22Rv1 (cell line): ENCODE measurements at regions not wholly inside any gene's neighbourhood (a gene's known extent, or its start where the extent isn't known, plus 50 kb on each side); places are given as distances from the start of the nearest gene placed in this dataset.

Experiments
- CTCF ChIP-seq: fragments of 450-650 bp; IDR thresholded peaks from 2 replicates; pipeline ENCODE4 v1.5.1; 2017; ENCODE audit warnings: mild to moderate bottlenecking
- ZFX ChIP-seq: fragments of 450-650 bp; IDR thresholded peaks from 2 replicates; pipeline ENCODE4 v1.6.1; 2017; ENCODE audit warnings: antibody characterized with exemption, borderline replicate concordance

DNA sequence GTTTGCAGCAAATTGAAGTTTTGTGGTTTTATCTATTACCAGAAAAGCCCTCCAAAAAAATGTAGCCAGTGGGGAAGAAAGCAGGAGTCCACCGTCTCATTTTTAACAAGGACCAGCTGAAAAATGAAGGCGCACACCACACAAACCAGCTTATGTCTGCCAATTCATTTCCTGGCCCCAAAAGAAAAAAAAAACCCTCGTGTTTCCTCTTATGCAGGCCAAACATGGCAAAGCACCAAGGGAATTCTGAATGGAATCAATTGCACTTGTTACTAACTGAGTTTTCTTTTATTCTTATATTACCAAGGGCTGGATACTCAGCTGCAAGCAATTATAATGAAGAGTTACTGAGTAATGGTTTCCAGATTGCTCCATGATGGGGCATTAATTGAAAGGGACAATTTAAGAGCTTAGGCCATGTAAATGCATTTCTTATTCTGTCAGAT lies 428.3 kb upstream of the NPVF start:
- TF ChIP-seq CTCF (no peak), ZFX (no peak)
